ENCODE measurements at regions not wholly inside any gene's neighbourhood (a gene's known extent, or its start where the extent isn't known, plus 50 kb on each side); places are given as distances from the start of the nearest gene placed in this dataset.

DNA sequence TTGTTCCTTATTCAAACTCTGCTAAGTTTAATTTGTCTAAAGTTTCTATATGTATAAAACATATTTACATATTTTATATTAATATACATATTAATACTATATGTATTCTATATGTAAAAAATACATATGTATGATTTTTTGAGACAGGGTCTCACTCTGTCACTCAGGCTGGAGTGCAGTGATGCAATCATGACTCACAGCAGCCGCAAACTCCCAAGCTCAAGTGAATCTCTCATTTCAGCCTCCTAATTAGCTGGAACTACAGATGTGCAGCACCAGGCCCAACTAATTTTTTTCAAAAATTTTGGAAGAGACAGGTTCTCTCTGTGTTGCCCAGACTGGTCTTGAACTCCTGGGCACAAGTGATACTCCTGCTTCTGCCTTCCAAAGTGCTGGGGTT, 684.9 kb downstream of the TRAM1L1 start:
- DNase-seq = no peak

DNA sequence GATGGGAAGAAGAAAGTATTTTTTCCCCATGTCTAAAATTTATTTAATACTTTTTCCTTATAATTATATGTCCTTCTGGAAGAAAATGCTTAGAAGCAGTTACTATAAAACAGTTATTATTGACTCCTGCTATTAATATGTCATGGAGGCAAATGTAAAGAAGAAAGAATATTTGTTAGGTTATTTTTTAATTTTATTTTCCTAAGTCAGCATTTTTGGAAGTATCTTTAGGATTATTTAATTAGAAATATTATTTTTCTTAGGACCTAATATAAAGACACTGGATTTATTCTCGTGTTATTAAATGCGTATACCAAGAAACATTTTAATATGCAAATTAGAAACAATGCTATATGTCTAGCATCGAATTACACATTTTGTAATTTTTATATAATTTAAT, 687.7 kb downstream of the TRAM1L1 start:
- no peak for DNase-seq

DNA sequence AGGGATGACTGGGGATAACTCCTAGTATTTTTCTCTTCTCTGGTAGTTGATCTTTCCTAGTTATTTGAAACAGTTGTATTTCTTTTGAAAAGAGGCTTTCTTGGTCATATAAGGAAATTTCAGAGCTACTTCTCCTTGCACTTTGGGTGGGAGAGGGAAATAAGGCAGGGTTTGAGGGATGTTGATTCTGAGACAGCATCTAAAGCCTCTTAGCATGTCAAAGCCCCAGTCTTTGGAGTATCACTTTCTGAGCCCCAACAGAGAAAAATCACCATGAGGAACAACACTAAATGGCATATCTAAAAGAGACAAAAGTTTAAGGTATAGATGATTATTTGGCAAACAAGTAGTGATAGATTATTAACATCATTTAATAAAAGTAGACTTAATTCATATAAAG, 688.1 kb downstream of the TRAM1L1 start:
- no peak for DNase-seq

DNA sequence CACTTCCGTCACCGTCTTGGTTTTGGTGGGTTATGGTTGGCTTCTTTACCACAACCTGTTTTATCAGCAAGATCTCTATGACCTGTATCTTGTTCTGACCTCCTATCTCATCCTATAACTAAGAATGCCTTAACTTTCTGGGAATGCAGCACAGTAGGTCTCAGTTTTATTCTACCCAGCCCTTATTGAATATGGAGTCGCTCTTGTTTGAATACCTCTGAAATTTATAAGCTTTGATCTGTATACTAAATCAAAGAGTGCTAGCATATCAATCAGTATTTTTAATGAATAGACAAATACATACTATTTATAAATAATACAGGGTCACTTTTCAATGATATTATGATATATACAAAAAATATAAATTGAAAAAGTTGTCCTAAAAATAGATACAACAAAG, 690.0 kb downstream of the TRAM1L1 start:
- no peak for DNase-seq

DNA sequence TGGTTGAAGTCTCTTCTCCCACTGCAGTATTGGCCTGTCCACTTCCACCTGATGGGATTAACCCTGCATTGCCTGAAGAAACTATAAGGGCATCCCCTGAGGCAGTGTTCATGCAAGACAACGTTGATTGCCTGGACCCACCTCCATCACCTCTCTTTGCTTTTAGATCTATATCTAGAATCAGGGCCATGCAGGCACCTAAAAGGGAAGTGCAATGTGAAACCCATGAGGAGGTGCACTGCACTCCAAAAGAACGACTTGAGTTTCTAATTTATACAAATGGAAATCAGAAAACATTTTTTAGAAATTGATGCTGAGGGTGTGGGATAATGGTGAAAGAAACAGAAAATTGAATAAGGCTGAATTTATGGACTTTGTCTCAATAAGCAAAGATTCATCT, 694.4 kb downstream of the TRAM1L1 start:
- no peak for DNase-seq

DNA sequence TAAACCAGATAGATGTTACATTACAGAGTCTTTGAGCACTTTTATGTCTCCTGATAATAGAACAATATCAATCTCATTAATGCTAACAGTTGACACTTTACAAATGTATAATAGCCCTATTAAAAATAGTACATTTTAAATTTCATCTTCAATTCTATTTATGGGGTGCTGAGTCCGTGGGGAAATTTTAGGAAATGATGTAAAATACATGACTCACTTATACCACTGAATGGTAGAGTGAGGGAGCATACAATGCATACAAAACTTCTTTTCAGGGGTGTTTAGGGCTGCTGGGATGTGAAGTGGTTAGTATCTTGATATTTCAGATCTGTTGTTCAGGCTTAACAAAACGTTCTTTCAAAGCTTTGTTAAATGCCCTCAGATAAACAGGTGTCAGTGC, 696.2 kb downstream of the TRAM1L1 start:
- no peak for DNase-seq

DNA sequence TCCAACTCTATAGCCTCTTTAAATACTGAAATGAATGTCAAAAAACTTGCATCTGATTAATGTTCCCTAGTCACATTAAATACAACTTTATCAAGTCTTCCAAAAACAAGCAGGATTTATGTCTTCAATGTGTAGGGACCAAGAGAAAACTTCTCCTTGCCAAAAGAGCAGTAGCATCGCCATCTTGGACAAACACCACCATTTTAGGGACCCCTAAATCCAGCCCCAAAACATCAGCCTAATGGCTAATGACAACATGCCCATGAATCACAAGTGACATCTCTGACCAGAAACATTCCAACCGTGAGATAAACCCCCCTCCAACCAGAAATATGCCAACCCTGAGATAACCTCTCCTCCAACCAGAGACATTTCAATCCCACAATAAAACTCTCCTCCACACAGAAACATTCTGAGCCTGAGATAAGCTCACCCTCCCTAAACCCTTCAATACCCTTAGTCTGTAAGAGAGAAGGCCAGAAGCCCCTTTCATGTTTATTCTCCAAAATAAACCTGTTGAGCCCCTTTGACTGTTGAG, 697.4 kb downstream of the TRAM1L1 start:
- DNase-seq = no peak

DNA sequence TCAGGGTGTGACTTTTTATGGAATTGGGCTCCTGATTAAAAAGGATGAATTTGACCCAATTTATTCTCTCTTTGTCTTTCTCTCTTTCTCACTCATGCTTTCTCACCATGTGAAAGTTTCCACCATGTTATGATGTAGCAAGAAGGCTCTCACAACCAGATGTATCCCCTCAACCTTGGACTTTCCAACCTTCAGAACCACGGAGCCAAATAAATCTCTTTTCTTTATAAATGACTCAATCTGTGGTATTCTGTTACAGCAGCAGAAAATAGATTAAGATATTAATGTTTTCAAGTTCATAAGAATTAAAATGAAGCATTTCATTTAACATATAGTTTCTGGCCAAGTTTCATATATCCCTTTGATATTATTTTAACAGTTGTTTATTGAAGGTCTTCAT, 698.5 kb downstream of the TRAM1L1 start:
- no peak for DNase-seq

DNA sequence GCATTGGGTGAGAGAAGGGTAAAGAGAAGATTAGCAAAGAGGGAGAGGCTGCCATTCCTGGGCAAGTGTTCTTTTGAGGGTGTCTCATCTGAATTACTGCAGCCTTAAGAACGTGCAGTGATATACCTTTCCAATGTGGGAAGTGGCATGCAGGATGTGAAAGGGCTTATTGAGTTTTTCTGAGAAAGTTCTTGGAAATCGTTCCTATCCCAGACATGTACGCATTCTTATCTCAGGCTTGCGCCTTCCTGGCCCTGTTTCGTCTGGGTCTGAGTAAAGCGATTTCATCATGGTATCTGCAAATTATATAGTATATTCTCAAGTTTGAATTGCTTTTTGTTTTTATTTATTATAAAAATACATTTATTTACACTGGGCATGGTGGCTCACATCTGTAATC, 699.8 kb downstream of the TRAM1L1 start:
- no peak for DNase-seq

DNA sequence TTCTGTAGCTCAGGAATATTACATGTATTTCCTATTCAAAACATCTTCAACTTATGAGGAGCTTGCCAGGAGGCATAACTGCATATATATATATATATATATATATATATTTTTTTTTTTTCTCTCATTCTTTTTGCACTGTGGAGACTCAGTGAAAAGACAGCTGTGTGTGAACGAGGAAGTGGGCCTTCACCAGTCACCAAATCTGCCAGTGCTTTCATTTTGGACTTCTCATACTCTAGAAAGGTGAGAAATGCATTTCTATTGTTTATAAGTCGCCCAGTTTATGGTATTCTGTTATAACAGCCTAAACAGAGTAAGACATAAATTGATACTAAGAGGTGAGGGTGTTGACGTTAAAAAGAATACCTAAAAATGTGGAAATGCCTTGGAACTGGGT, 710.6 kb downstream of the TRAM1L1 start:
- DNase-seq = no peak

DNA sequence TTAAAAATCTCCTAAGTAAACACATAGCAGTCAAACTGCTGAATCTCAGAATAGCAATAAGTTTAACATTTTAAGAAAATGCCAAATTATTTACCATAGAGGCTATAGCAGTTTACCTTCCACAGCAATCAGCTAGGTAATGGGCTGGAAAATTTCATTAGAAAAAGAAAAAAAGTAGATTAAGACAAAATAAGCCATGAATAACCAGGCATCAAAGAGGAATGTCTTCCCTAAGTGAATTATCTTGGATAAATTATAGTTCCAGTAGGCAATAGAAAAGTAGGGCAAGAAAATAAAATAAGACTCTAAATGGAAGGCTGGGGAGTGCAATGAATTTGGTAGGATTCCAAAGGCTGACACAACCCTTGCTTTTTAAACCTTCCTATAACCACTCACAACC, 722.8 kb downstream of the TRAM1L1 start:
- no peak for DNase-seq

DNA sequence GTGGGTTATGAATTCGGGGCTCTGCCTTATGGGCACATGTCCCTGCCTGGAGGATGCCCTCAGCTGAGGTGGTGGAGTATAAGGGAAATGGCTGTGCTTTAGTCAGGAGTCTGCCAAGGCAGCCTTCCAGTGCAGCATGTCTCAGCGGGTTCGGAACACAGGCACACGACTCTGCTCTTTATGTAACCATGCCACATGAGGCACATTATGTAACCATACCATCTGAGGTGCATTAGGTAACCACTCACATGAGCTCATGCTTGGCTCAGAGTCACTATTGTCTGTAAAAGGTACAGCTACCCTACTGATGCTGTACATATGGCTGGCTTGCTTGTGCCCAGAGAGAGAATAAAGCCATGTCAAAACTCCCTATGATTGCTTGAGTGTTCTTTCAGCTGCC, 723.6 kb downstream of the TRAM1L1 start:
- no peak for DNase-seq

DNA sequence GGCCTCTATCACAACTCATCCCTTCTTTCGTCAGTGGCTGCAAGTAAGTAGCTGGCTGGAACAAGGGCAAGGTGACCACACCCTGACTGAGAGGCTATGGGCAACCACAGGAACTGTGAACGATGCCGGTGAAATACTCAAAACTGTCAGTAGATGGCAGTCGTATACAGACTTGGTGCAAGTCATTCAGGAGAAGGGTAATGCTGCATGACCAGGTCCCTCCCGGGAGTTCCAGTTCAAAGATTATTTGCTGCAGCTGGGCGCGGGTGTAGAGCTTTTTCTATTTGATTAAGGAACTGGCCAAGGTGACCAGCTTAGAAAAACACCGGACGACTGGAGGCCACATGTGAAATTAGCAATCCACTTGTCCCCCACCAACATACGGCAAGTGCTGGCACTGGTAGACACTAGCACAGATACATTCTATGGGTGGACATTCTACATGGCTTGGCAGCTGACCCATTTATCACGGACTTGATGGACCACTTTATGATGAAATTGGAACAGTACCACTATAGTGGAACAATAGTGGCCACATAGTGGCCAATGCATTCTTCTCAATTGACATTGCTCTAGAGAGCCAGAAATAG, 726.6 kb downstream of the TRAM1L1 start:
- peak in 1 of 2 experiments; percentile 15 for DNase-seq

DNA sequence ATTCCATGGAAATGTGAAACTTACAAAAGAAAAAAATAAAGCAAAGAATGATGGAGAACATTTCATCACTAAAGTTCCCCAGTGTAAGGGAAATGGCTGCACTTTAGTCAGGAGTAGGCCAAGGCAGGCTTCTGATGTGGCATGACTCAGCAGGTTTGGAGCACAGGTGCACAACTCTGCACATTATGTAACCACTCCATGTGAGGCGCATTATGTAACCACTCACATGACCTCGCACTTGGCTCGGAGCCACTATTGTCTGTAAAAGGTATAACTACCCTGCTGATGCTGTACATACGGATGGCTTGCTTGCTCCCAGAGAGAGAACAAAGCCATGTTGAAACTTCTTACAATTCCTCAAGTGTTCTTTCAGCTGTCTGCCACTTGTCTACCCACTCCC, 727.6 kb downstream of the TRAM1L1 start:
- no peak for DNase-seq

DNA sequence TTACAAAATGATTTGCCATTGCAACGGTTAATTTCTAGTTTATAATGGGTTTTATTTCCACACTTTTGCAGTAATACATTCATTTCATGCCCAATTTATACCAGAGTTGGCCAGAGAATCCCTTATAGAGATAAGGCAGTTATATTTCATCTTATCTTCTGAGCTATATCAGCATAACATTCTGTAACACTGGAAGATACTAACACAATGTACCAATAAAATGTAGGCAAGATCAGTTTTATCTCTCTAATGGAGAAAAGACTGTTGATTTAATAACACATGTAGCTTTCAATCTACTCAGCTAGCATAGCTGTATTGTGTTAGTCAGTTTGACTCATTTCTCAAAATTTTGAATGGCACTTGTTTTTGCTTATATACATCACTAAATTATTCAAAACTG, 738.6 kb downstream of the TRAM1L1 start:
- no peak for DNase-seq

DNA sequence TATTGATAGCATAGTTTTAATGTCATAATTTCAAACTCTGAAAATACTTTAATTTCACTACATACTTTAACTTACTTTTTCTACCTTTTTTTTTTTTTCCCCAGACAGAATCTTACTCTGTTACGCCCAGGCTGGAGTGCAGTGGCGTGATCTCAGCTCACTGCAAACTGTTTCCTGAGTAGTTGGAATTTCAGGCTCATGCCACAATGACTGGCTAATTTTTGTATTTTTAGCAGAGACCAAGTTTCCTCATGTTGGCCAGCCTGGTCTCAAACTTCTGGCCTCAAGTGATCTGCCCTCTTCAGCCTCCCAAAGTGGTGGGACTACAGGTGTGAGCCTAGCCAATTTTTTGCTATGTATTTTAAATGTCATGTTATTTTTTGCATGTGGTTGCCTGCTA, 741.6 kb downstream of the TRAM1L1 start:
- DNase-seq = no peak

DNA sequence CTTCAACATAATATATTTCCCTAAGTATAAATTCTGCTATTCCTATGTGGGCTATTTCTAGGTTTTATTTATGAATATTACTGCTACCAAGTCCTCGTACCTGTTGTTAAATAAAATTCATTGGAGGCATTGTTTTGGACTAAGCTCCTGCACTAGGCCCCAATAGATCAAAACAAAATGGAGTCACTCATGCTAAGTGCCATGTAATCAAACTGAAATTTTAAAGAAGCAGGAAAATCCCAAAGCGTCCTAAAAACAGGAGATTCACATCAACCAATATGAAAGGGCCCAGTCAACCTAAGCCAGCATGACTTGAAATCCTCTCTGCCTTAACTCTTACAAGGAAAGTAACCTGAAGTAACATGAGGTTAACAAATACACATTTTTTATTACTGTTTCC, 743.2 kb downstream of the TRAM1L1 start:
- no peak for DNase-seq

DNA sequence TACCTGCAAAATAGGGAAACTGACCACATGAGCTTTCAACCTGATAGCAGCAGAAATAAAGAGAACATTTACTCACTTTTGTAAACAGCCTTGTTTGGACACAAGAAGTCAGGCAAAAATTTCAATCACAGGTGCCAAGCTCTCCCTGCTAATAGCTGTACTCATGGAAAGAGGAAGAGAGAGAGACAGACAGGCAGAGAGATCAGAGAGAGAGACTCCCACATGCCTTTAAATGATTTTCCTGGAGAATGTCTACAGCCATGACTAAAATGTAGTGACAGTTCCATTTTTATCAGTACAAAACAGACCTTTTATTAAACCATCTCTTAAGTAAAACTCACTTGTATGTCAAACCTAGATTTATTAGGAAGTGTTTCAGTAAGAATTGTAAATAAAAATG, 752.9 kb downstream of the TRAM1L1 start:
- DNase-seq = no peak

DNA sequence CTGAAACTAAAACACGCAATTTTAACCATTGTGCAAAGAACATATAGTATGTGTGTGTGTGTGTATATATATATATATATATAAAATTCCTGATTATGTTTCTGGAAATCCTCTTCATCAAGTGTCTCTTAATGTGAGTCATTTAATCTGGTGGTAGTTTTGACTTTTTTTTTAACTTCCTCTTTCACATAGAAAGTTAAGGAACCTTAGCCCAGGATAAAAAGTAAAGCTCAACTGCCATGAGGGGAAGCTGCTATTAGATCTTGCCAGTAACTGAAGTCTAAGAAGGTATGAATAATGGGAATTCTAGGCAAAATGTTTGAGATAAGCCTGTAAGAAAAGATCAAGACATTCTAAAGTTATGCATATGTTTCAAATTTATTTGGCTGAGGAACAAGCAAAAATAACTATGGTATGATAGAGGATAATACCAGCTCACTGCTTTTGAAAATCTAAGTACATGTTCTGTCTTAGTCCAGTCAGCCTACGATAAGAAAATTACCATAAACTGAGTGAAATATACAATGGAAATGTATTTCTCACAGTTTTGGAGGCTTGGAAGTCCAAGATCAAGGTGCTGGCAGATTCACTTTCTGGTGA, 757.0 kb downstream of the TRAM1L1 start:
- no peak for DNase-seq

DNA sequence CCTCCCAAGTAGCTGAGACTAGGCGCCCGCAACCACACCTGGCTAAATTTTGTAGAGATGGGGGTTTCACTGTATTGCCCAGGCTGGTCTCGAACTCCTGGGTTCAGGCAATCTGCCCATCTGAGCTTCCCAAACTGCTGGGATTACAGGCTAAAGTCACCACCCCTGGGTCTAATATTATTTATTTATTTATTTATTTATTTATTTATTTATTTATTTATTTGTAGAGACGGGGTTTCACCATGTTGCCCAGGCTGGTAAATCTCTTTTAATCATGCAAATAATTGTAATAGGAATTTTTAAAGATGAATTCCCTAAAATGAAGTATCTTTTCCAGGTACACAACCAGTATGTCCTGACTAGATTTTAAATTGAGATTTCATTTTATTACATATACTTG, 761.8 kb downstream of the TRAM1L1 start:
- DNase-seq = no peak

DNA sequence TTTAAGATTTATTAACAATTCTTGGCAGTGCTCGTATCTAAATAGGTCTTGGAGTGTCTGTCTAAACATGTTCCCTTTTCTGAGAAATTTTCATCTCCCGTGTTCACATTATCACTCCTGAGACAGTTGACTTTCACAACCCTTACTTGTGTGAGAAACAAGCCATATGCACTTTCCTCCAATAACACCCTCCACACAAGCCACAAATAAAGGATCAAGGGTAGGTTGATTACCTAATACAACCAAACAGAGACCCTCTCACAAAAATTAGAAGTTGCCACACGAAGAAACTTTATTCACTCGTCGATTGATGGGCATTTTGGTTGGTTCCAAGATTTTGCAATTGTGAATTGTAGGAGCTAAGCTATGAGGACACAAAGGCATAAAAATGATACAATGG, 763.9 kb downstream of the TRAM1L1 start:
- no peak for DNase-seq

DNA sequence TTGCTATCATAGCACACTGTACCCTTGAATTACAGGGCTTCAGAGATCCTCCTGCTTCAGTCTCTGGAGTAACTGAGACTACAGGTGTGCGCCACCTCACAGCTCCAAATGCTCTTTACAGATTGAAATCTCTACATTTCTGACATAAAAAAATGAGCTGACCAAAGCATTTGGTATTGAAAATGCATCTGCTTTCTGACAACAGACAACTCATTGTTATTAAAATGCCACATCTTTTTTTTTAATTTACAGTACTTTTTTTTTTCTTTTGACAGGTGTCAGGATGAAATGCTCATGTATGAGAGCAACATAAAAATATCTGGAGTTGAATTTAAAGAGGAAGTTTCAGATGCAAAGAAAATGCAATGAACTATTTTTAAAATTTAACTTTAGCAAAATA, 764.5 kb downstream of the TRAM1L1 start:
- DNase-seq = no peak

DNA sequence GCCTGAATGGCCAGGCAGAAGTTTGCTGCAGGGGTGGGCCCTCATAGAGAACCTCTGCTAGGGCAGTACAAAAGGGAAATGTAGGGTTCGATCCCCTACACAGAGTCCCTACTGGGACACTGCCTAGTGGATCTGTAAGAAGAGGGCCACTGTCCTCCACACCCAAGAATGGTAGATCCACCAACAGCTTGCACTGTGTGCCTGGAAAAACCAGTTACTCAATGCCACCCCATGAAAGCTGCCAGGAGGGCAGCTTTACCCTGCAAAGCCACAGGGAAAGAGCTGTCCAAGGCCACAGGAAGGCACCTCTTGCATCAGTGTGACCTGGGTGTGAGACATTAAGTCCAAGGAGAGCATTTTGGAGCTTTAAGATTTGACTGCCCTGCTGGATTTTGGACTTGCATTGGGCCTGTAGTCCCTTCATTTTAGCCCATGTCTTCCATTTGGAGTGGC, 781.6 kb downstream of the TRAM1L1 start:
- DNase-seq = no peak

DNA sequence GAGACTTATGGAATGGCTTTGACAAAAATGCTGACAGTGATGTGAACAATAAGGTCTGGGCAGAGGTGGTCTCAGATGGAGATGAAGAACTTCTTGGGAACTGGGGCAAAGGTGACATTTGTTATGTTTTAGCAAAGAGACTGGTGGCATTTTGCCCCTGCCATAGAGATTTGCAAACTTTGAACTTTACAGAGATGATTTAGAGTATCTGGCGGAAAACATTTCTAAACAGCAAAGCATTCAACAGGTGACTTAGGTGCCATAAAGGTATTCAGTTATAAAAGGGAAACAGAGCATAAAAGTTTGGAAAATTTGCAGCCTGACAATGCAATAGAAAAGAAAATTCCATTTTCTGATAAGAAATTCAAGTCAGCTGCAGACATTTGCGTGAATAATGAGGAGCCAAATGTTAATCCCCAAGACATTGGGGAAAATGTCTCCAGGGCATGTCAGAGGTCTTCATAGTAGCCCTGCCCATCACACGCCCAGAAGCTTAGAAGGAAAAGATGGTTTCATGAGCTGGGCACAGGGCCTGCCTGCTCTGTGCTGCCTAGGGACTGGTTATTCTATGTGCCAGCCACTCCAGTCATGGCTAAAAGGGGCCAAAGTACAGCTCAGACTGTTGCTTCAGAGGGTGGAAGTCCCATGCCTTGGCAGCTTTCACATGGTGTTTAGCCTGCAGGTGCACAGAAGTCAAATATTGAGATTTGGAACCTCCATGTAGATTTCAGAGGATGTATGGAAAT, 782.2 kb downstream of the TRAM1L1 start:
- DNase-seq = no peak
